NCI-H2196 (cell line): ENCODE measurements at regions not wholly inside any gene's neighbourhood (a gene's known extent, or its start where the extent isn't known, plus 50 kb on each side); places are given as distances from the start of the nearest gene placed in this dataset.

ENCODE experiments used
- DNase-seq: peaks from one replicate; lab custom pipeline; 2025; ENCODE audit not compliant: unreplicated experiment; lab: John Stamatoyannopoulos, UW

GRCh38 chr7:18402488-18403183, 92.9 kb upstream of the HDAC9 start:
- no peak for DNase-seq

GRCh38 chr7:18405726-18406125, 89.8 kb upstream of the HDAC9 start:
- DNase-seq = no peak

GRCh38 chr7:18407385-18407784, 88.2 kb upstream of the HDAC9 start:
- no peak for DNase-seq

GRCh38 chr7:18408461-18408860, 87.1 kb upstream of the HDAC9 start:
- no peak for DNase-seq

- no peak for DNase-seq
Measured at GRCh38 chr7:18408868-18409267, 86.7 kb upstream of the HDAC9 start.

- DNase-seq = no peak
Measured at GRCh38 chr7:18413447-18413846, 82.1 kb upstream of the HDAC9 start.

- no peak for DNase-seq
Measured at GRCh38 chr7:18414885-18415284, 80.7 kb upstream of the HDAC9 start.

- DNase-seq = no peak
Measured at GRCh38 chr7:18416988-18417387, 78.6 kb upstream of the HDAC9 start.

- DNase-seq = no peak
Measured at GRCh38 chr7:18419456-18419855, 76.1 kb upstream of the HDAC9 start.

- DNase-seq = no peak
Measured at GRCh38 chr7:18420108-18420507, 75.4 kb upstream of the HDAC9 start.

- DNase-seq = no peak
Measured at GRCh38 chr7:18420748-18421147, 74.8 kb upstream of the HDAC9 start.

- no peak for DNase-seq
Measured at GRCh38 chr7:18421297-18422002, 74.1 kb upstream of the HDAC9 start.

- DNase-seq = no peak
Measured at GRCh38 chr7:18425227-18425626, 70.3 kb upstream of the HDAC9 start.

GRCh38 chr7:18425838-18426445, 69.6 kb upstream of the HDAC9 start:
- DNase-seq = no peak

GRCh38 chr7:18426564-18427226, 68.9 kb upstream of the HDAC9 start:
- DNase-seq = no peak

GRCh38 chr7:18429547-18429946, 66.0 kb upstream of the HDAC9 start:
- no peak for DNase-seq

GRCh38 chr7:18430810-18431209, 64.7 kb upstream of the HDAC9 start:
- DNase-seq = no peak

GRCh38 chr7:18434171-18434570, 61.4 kb upstream of the HDAC9 start:
- no peak for DNase-seq

- no peak for DNase-seq
Measured at GRCh38 chr7:18437101-18437500, 58.4 kb upstream of the HDAC9 start.

- no peak for DNase-seq
Measured at GRCh38 chr7:18440934-18441333, 54.6 kb upstream of the HDAC9 start.

GRCh38 chr7:18444826-18445225, 50.7 kb upstream of the HDAC9 start:
- no peak for DNase-seq

- no peak for DNase-seq
Measured at GRCh38 chr7:18445483-18445882, 50.1 kb upstream of the HDAC9 start.
